SK-N-SH (cell line): ENCODE measurements at regions not wholly inside any gene's neighbourhood (a gene's known extent, or its start where the extent isn't known, plus 50 kb on each side); places are given as distances from the start of the nearest gene placed in this dataset.

Experiments used
- EP300 ChIP-seq, 2 experiments: IDR thresholded peaks; 2 replicates each; pipeline versions ENCODE4 v1.4.0 to v1.6.1; 2012; ENCODE audit warnings: borderline replicate concordance in 1 of 2, low read depth in 1 of 2, low read length in 1 of 2
- FOXM1 ChIP-seq: IDR thresholded peaks from 2 replicates; pipeline ENCODE4 v1.4.0; 2012; ENCODE audit warnings: low read depth, mild to moderate bottlenecking
- GABPA ChIP-seq: IDR thresholded peaks from 2 replicates; pipeline ENCODE4 v1.4.0; 2012; ENCODE audit warnings: low read depth, mild to moderate bottlenecking
- NFIC ChIP-seq: IDR thresholded peaks from 2 replicates; pipeline ENCODE4 v1.4.0; 2012; ENCODE audit warnings: borderline replicate concordance
- POLR2AphosphoS5 ChIP-seq: IDR thresholded peaks from 2 replicates; pipeline ENCODE4 v1.6.1; 2012; ENCODE audit warnings: low read depth, low read length
- SMC3 ChIP-seq: IDR thresholded peaks from 2 replicates; pipeline ENCODE4 v1.6.1; 2012; ENCODE audit warnings: low read depth, low read length, improper control_type of control experiment
- TAF1 ChIP-seq: IDR thresholded peaks from 2 replicates; pipeline ENCODE4 v1.6.1; 2012; ENCODE audit warnings: low read depth, mild to moderate bottlenecking, low read length, moderate library complexity, borderline replicate concordance
- TCF12 ChIP-seq: IDR thresholded peaks from 2 replicates; pipeline ENCODE4 v1.4.0; 2012
- TF ChIP-seq, protein P1 (sequence below): IDR thresholded peaks from 2 replicates; pipeline ENCODE4 v1.4.0; 2012; ENCODE audit warnings: low read depth, borderline replicate concordance
- TF ChIP-seq, protein P2 (sequence below): fragments of 200-600 bp; sonication (generic); IDR thresholded peaks from 2 replicates; pipeline ENCODE4 v1.6.1; 2017; ENCODE audit warnings: antibody characterized with exemption, mild to moderate bottlenecking, moderate library complexity
- TF ChIP-seq, protein P3 (sequence below): fragments of 150-350 bp; IDR thresholded peaks from 2 replicates; pipeline ENCODE4 v1.6.1; 2017; ENCODE audit warnings: antibody characterized with exemption, low read length, low read depth, borderline replicate concordance
- TF ChIP-seq, protein P4 (sequence below): IDR thresholded peaks from 2 replicates; pipeline ENCODE4 v1.4.0; 2012; ENCODE audit warnings: low read depth

DNA sequence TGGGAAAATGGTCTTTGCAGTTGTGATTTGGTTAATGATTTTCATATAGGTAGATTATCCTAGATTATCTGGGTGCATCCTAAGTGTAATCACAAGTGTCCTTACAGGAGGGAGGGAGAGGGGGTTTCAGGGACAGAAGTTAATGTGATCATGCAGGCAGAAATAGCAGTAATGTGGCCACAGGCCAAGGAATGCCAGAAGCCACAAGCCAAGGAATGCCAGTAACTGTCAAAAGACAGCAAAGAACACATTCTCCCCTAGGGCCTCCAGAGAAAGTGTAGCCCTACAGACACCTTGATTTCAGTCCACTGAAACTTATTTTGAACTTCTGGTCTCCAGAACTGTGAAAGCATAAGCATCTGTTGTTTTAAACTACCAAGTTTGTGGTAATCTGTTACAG lies 2074.5 kb downstream of the MAT2B start:
- TF ChIP-seq, protein P1, sequence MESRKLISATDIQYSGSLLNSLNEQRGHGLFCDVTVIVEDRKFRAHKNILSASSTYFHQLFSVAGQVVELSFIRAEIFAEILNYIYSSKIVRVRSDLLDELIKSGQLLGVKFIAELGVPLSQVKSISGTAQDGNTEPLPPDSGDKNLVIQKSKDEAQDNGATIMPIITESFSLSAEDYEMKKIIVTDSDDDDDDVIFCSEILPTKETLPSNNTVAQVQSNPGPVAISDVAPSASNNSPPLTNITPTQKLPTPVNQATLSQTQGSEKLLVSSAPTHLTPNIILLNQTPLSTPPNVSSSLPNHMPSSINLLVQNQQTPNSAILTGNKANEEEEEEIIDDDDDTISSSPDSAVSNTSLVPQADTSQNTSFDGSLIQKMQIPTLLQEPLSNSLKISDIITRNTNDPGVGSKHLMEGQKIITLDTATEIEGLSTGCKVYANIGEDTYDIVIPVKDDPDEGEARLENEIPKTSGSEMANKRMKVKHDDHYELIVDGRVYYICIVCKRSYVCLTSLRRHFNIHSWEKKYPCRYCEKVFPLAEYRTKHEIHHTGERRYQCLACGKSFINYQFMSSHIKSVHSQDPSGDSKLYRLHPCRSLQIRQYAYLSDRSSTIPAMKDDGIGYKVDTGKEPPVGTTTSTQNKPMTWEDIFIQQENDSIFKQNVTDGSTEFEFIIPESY = no peak
- TF ChIP-seq, protein P2, sequence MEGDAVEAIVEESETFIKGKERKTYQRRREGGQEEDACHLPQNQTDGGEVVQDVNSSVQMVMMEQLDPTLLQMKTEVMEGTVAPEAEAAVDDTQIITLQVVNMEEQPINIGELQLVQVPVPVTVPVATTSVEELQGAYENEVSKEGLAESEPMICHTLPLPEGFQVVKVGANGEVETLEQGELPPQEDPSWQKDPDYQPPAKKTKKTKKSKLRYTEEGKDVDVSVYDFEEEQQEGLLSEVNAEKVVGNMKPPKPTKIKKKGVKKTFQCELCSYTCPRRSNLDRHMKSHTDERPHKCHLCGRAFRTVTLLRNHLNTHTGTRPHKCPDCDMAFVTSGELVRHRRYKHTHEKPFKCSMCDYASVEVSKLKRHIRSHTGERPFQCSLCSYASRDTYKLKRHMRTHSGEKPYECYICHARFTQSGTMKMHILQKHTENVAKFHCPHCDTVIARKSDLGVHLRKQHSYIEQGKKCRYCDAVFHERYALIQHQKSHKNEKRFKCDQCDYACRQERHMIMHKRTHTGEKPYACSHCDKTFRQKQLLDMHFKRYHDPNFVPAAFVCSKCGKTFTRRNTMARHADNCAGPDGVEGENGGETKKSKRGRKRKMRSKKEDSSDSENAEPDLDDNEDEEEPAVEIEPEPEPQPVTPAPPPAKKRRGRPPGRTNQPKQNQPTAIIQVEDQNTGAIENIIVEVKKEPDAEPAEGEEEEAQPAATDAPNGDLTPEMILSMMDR = no peak
- TF ChIP-seq, protein P3, sequence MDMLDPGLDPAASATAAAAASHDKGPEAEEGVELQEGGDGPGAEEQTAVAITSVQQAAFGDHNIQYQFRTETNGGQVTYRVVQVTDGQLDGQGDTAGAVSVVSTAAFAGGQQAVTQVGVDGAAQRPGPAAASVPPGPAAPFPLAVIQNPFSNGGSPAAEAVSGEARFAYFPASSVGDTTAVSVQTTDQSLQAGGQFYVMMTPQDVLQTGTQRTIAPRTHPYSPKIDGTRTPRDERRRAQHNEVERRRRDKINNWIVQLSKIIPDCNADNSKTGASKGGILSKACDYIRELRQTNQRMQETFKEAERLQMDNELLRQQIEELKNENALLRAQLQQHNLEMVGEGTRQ = no peak
- no peak for TF ChIP-seq NFIC
- no peak for TF ChIP-seq TAF1
- no peak for TF ChIP-seq POLR2AphosphoS5
- no peak for TF ChIP-seq SMC3
- TF ChIP-seq FOXM1 = no peak
- TF ChIP-seq, protein P4, sequence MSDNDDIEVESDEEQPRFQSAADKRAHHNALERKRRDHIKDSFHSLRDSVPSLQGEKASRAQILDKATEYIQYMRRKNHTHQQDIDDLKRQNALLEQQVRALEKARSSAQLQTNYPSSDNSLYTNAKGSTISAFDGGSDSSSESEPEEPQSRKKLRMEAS = no peak
- no peak for TF ChIP-seq GABPA
- TF ChIP-seq EP300 (IDR thresholded peaks at IDR 0.05; ENCODE audit: borderline replicate concordance in 1 of 2, low read depth in 1 of 2, low read length in 1 of 2) = no peak
- TF ChIP-seq TCF12 = no peak
